HCT116 (cell line): ENCODE measurements at regions not wholly inside any gene's neighbourhood (a gene's known extent, or its start where the extent isn't known, plus 50 kb on each side); places are given as distances from the start of the nearest gene placed in this dataset.

Experiments
- ATAC-seq: fragments of 200-7000 bp; cut with Tn5 transposase; 2 replicates; pipeline ENCODE4 v1.9.1; 2020; ENCODE audit warnings: mild to moderate bottlenecking, moderate library complexity
- BruUV-seq: library from RNA; stranded (reverse); fragments of 400-500 nt; replicated peaks from 2 replicates; lab custom pipeline; 2021; lab: Mats Ljungman, UMichigan
- CTCF ChIA-PET: fragments of 300-600 bp; sonication (Branson Sonifier 250); formaldehyde crosslinking; loops from one replicate; lab custom pipeline; 2021; ENCODE audit warnings: antibody characterized with exemption; lab: Charles Lee
- POLR2A ChIA-PET: fragments of 300-600, 350-600 bp; sonication (Branson Sonifier 250); formaldehyde crosslinking; loops from one replicate; lab custom pipeline; 2021; ENCODE audit warnings: antibody characterized with exemption; lab: Charles Lee
- RAD21 ChIA-PET, 2 experiments: fragments of 300-600 bp; sonication (Branson Sonifier 250); formaldehyde crosslinking; loops; one replicate each; lab custom pipeline; 2023; ENCODE audit warnings: low total read pairs in 2 of 2; ENCODE audit not compliant: uncharacterized antibody in 2 of 2, unreplicated experiment in 2 of 2, low non-redundant PET in 1 of 2; lab: Charles Lee
- DNase-seq: peaks from one replicate; pipeline ENCODE4 v3.0.0-alpha.2; 2010; ENCODE audit warnings: low read depth, low spot score
- H2AFZ ChIP-seq: fragments of 200-600 bp; shearing (Covaris generic), sonication (generic); 2 replicates; pipeline ENCODE4 v1.6.1; 2017; ENCODE audit warnings: low read depth, mixed run types, mixed read lengths, antibody characterized with exemption, low read length; ENCODE audit not compliant: poor library complexity, severe bottlenecking
- H3K27ac ChIP-seq: 2 replicates; pipeline ENCODE4 v1.5.1; 2012; ENCODE audit warnings: low read depth, low read length
- H3K27me3 ChIP-seq: fragments of 200-600 bp; sonication (generic); 2 replicates; pipeline ENCODE4 v1.6.1; 2016; ENCODE audit warnings: mixed run types, low read length, mixed read lengths; ENCODE audit not compliant: insufficient read depth
- H3K36me3 ChIP-seq, 2 experiments: fragments of 200-500 bp in 1 of 2; fragments of 200-600 bp in 1 of 2; sonication (Bioruptor generic) in 1 of 2; sonication (generic) in 1 of 2; 2 replicates each; pipeline versions ENCODE4 v1.5.1 to v1.6.1; 2014 to 2016; ENCODE audit warnings: low read length in 2 of 2, inconsistent platforms in 1 of 2, mixed read lengths in 1 of 2, mixed run types in 1 of 2; ENCODE audit not compliant: insufficient read depth in 2 of 2, control insufficient read depth in 1 of 2
- H3K4me1 ChIP-seq, 2 experiments: fragments of 200-600 bp in 1 of 2; sonication (generic) in 1 of 2; 2 replicates each; pipeline versions ENCODE4 v1.5.1 to v1.6.1; 2012 to 2017; ENCODE audit warnings: low read length in 2 of 2, inconsistent platforms in 1 of 2, mild to moderate bottlenecking in 1 of 2, mixed read lengths in 1 of 2, mixed run types in 1 of 2, moderate library complexity in 1 of 2; ENCODE audit not compliant: insufficient read depth in 2 of 2, control insufficient read depth in 1 of 2
- H3K4me2 ChIP-seq: fragments of 200-600 bp; sonication (generic); 2 replicates; pipeline ENCODE4 v1.6.1; 2017; ENCODE audit warnings: mixed run types, low read length, mixed read lengths
- H3K4me3 ChIP-seq, 2 experiments: fragments of 200-600 bp in 1 of 2; sonication (generic) in 1 of 2; replicated peaks in 1 of 2; 2 replicates each; pipeline ENCODE4 v1.5.1; 2011 to 2016; ENCODE audit warnings: low read length in 2 of 2, control low read depth in 1 of 2, low read depth in 1 of 2, mild to moderate bottlenecking in 1 of 2, mixed read lengths in 1 of 2, mixed run types in 1 of 2
- H3K79me2 ChIP-seq: fragments of 200-600 bp; sonication (generic); 2 replicates; pipeline ENCODE4 v1.6.1; 2017; ENCODE audit warnings: mild to moderate bottlenecking, mixed run types, low read length, moderate library complexity, mixed read lengths; ENCODE audit not compliant: insufficient read depth
- H3K9ac ChIP-seq: fragments of 200-600 bp; sonication (generic); 2 replicates; pipeline ENCODE4 v1.6.1; 2016; ENCODE audit warnings: low read length, mixed read lengths
- H3K9me2 ChIP-seq: fragments of 200-600 bp; sonication (generic), shearing (Covaris generic); 2 replicates; pipeline ENCODE4 v1.6.1; 2017; ENCODE audit warnings: mixed run types, mild to moderate bottlenecking, moderate library complexity; ENCODE audit not compliant: insufficient read depth
- H3K9me3 ChIP-seq, 2 experiments: fragments of 200-500 bp in 1 of 2; fragments of 200-600 bp in 1 of 2; sonication (Bioruptor generic) in 1 of 2; sonication (generic) in 1 of 2; 2 replicates each; pipeline ENCODE4 v1.6.1; 2014 to 2017; ENCODE audit warnings: low read length in 2 of 2, mixed read lengths in 2 of 2, inconsistent platforms in 1 of 2, low read depth in 1 of 2, mild to moderate bottlenecking in 1 of 2, mixed run types in 1 of 2, moderate library complexity in 1 of 2; ENCODE audit not compliant: control insufficient read depth in 1 of 2, insufficient read depth in 1 of 2
- H4K20me1 ChIP-seq: fragments of 200-600 bp; sonication (generic), shearing (Covaris generic); 2 replicates; pipeline ENCODE4 v1.6.1; 2017; ENCODE audit warnings: mixed run types, mild to moderate bottlenecking, moderate library complexity; ENCODE audit not compliant: insufficient read depth
- CBX3 ChIP-seq: IDR thresholded peaks from 2 replicates; pipeline ENCODE4 v1.6.1; 2012; ENCODE audit warnings: low read depth
- EZH2 ChIP-seq: fragments of 200-600 bp; sonication (generic); IDR thresholded peaks from 2 replicates; pipeline ENCODE4 v1.6.1; 2017; ENCODE audit warnings: antibody characterized with exemption, mixed run types
- SIN3A ChIP-seq: IDR thresholded peaks from 2 replicates; pipeline ENCODE4 v1.6.1; 2012; ENCODE audit warnings: low read depth
- ZNF274 ChIP-seq: fragments of 200-500 bp; sonication (Bioruptor generic); IDR thresholded peaks from 2 replicates; pipeline ENCODE4 v1.6.1; 2014; ENCODE audit warnings: mild to moderate bottlenecking, low read depth, low read length, inconsistent platforms
- intact Hi-C: fragments of 100-400 bp; cut with micrococcal nuclease; formaldehyde crosslinking; loops from 2 replicates; pipeline ENCODE4 v1.10.0; 2022

GRCh38 chr2:78780256-78780655 lies 245.2 kb upstream of the REG3G start:
- ChIA-PET POLR2A (no interaction called here), CTCF (no interaction called here), RAD21 (no interaction called here)
- Histone ChIP-seq H2AFZ (no peak overlapping the region), H3K4me3 (no peak overlapping the region), H3K9ac (no peak overlapping the region), H4K20me1 (no peaks in the 10 kb centered on the region), H3K36me3 (no peaks in the 10 kb centered on the region), H3K27ac (no peak overlapping the region), H3K9me3 (peaks cover 11 to 14% of the 10 kb centered on the region in 2 experiments; a peak in 2 of 4 replicates), H3K4me2 (no peak overlapping the region), H3K9me2 (no peaks in the 10 kb centered on the region), H3K4me1 (no peaks in the 10 kb centered on the region), H3K79me2 (no peaks in the 10 kb centered on the region), H3K27me3 (no peaks in the 10 kb centered on the region)
- intact Hi-C loops: no loop called here
- TF ChIP-seq ZNF274 (no peak), EZH2 (no peak), CBX3 (no peak)
- ATAC-seq (no peak), DNase-seq (no peak)
- no TSS peak for BruUV-seq

- intact Hi-C loops: no loop called here
- no TSS peak for BruUV-seq
- peaks cover 11 to 14% of the 10 kb centered on the region in 2 experiments; a peak in 2 of 4 replicates for H3K9me3 ChIP-seq
- no peak overlapping the region for H3K9ac ChIP-seq
- no peak overlapping the region for H2AFZ ChIP-seq
- H3K27me3 ChIP-seq: no peaks in the 10 kb centered on the region
- H3K9me2 ChIP-seq: no peaks in the 10 kb centered on the region
- CTCF ChIA-PET: no interaction called here
- POLR2A ChIA-PET: no interaction called here
- H3K36me3 ChIP-seq: no peaks in the 10 kb centered on the region
- RAD21 ChIA-PET: no interaction called here
- H3K4me1 ChIP-seq: no peaks in the 10 kb centered on the region
- H3K79me2 ChIP-seq: no peaks in the 10 kb centered on the region
- no peak for ATAC-seq
- TF ChIP-seq SIN3A: no peak
- H3K27ac ChIP-seq: no peak overlapping the region
- H3K4me3 ChIP-seq: no peak overlapping the region
- no peaks in the 10 kb centered on the region for H4K20me1 ChIP-seq
- H3K4me2 ChIP-seq: no peak overlapping the region
- no peak for DNase-seq
These were observed 244.5 kb upstream of the REG3G start for GRCh38 chr2:78780864-78781583.
